ENCODE measurements at regions not wholly inside any gene's neighbourhood (a gene's known extent, or its start where the extent isn't known, plus 50 kb on each side); places are given as distances from the start of the nearest gene placed in this dataset.

DNA sequence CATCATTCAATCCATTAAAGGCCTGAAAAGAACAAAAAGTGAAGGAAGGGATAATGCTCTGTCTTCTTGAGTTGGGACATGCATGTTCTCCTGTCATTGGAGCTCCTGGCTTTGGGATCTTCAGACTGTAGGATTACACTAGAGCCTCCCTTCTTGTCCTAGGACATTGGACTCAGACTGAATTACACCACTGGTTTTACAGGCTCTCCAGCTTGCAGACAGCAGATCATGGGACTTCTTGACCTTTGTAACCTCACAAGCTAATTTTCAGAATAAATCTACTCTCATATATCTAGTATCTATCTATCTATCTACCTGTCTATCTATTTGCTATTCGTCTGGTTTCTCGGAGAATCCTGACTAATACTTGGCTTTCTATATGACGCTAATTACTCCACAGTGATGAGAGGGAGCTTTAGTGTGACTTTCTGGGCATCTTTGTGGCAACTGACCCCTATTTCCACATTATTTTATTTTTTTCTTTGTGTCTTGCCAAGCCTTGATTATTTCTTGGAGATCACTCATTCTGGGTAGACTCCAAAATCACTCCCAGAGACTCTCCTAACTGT lies 151.9 kb upstream of the ZNF184 start:
- ATAC-seq: no peak
- TF ChIP-seq NANOG (IDR thresholded peaks at IDR 0.05; ENCODE audit: borderline replicate concordance) (no peak), ZNF331 (CRISPR knock-in tag; IDR thresholded peaks at IDR 0.05; ENCODE audit: low read depth) (no peak), EZH2phosphoT487 (IDR thresholded peaks at IDR 0.05; ENCODE audit: unreplicated experiment) (no peak), ZNF114 (CRISPR knock-in tag; IDR thresholded peaks at IDR 0.05) (no peak)
- TF ChIP-seq, protein P1, sequence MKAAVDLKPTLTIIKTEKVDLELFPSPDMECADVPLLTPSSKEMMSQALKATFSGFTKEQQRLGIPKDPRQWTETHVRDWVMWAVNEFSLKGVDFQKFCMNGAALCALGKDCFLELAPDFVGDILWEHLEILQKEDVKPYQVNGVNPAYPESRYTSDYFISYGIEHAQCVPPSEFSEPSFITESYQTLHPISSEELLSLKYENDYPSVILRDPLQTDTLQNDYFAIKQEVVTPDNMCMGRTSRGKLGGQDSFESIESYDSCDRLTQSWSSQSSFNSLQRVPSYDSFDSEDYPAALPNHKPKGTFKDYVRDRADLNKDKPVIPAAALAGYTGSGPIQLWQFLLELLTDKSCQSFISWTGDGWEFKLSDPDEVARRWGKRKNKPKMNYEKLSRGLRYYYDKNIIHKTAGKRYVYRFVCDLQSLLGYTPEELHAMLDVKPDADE (IDR thresholded peaks at IDR 0.05): no peak

DNA sequence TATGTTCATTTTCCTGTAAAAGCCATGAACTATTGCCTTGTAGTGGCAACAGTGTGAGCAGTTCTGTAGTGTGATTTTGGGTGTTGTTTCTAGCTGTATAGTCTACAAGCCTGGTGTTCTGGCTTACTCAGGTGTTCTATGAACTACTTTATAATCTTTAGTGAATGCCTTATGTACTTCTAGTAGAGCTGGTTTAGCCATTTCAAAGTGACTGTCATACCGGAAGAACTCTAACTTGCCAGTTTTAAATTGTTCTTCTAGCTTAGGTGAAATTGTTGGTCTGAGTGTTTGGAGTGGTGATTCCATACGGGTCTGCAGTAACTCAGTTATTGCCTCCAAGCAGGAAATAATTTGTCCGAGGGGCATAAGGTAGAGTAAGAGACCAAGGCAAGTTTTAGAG lies 150.2 kb upstream of the ZNF184 start:
- Histone ChIP-seq H3K4me3 (no peak overlapping the region), H3K4me2 (no peak overlapping the region), H3K27me3 (ENCODE audit: insufficient read depth) (no peaks in the 10 kb centered on the region), H3K36me3 (ENCODE audit: insufficient read depth) (no peaks in the 10 kb centered on the region), H3K27ac (ENCODE audit: low read depth) (no peak overlapping the region), H3K79me2 (replicated peaks; ENCODE audit: insufficient read depth) (no peaks in the 10 kb centered on the region), H3K4me1 (ENCODE audit: insufficient read depth) (0 out of 2 replicates have a peak, but pooled peaks cover 6% of the 10 kb centered on the region), H3K9me2 (ENCODE audit: insufficient read depth) (no peaks in the 10 kb centered on the region), H3F3A (replicated peaks; ENCODE audit: low read depth) (no peaks in the 10 kb centered on the region), H4K20me1 (replicated peaks; ENCODE audit: insufficient read depth) (no peaks in the 10 kb centered on the region), H2AFZ (no peak overlapping the region)
- H3K4me1 Mint-ChIP-seq: peaks cover 5% of the 10 kb centered on the region; the same call in 2 of the 3 replicates
- H3K9me3 Mint-ChIP-seq: peaks cover 2% of the 10 kb centered on the region; the same call in 2 of the 3 replicates
- DNase-seq (ENCODE audit: low spot score) (no peak), ATAC-seq (no peak)
- H3K27ac Mint-ChIP-seq: no peak overlapping the region
- peaks cover 1% of the 10 kb centered on the region; the same call in 2 of the 3 replicates for H3K36me3 Mint-ChIP-seq (ENCODE audit: low read depth)
- H3K4me3 Mint-ChIP-seq: no peak overlapping the region
- H3K27me3 Mint-ChIP-seq (ENCODE audit: insufficient read depth, low read depth, poor library complexity): peaks cover 9% of the 10 kb centered on the region
- TF ChIP-seq ZNF331 (CRISPR knock-in tag; IDR thresholded peaks at IDR 0.05; ENCODE audit: low read depth): no peak
- TF ChIP-seq EZH2 (IDR thresholded peaks at IDR 0.05; ENCODE audit: low read depth, unreplicated experiment): no peak
- TF ChIP-seq NANOG (IDR thresholded peaks at IDR 0.05; ENCODE audit: borderline replicate concordance): no peak
- TF ChIP-seq STAT1 (IDR thresholded peaks at IDR 0.05; ENCODE audit: unreplicated experiment): no peak
- TF ChIP-seq, protein P2, sequence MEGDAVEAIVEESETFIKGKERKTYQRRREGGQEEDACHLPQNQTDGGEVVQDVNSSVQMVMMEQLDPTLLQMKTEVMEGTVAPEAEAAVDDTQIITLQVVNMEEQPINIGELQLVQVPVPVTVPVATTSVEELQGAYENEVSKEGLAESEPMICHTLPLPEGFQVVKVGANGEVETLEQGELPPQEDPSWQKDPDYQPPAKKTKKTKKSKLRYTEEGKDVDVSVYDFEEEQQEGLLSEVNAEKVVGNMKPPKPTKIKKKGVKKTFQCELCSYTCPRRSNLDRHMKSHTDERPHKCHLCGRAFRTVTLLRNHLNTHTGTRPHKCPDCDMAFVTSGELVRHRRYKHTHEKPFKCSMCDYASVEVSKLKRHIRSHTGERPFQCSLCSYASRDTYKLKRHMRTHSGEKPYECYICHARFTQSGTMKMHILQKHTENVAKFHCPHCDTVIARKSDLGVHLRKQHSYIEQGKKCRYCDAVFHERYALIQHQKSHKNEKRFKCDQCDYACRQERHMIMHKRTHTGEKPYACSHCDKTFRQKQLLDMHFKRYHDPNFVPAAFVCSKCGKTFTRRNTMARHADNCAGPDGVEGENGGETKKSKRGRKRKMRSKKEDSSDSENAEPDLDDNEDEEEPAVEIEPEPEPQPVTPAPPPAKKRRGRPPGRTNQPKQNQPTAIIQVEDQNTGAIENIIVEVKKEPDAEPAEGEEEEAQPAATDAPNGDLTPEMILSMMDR (conservative IDR thresholded peaks at IDR 0.05; ENCODE audit: low read depth in 2 of 2): no peak
- TF ChIP-seq POLR2AphosphoS5 (IDR thresholded peaks at IDR 0.05; ENCODE audit: low read depth): no peak
- no peak for TF ChIP-seq EZH2phosphoT487 (IDR thresholded peaks at IDR 0.05; ENCODE audit: unreplicated experiment)
- TF ChIP-seq ZNF114 (CRISPR knock-in tag; IDR thresholded peaks at IDR 0.05): no peak
- TF ChIP-seq, protein P3, sequence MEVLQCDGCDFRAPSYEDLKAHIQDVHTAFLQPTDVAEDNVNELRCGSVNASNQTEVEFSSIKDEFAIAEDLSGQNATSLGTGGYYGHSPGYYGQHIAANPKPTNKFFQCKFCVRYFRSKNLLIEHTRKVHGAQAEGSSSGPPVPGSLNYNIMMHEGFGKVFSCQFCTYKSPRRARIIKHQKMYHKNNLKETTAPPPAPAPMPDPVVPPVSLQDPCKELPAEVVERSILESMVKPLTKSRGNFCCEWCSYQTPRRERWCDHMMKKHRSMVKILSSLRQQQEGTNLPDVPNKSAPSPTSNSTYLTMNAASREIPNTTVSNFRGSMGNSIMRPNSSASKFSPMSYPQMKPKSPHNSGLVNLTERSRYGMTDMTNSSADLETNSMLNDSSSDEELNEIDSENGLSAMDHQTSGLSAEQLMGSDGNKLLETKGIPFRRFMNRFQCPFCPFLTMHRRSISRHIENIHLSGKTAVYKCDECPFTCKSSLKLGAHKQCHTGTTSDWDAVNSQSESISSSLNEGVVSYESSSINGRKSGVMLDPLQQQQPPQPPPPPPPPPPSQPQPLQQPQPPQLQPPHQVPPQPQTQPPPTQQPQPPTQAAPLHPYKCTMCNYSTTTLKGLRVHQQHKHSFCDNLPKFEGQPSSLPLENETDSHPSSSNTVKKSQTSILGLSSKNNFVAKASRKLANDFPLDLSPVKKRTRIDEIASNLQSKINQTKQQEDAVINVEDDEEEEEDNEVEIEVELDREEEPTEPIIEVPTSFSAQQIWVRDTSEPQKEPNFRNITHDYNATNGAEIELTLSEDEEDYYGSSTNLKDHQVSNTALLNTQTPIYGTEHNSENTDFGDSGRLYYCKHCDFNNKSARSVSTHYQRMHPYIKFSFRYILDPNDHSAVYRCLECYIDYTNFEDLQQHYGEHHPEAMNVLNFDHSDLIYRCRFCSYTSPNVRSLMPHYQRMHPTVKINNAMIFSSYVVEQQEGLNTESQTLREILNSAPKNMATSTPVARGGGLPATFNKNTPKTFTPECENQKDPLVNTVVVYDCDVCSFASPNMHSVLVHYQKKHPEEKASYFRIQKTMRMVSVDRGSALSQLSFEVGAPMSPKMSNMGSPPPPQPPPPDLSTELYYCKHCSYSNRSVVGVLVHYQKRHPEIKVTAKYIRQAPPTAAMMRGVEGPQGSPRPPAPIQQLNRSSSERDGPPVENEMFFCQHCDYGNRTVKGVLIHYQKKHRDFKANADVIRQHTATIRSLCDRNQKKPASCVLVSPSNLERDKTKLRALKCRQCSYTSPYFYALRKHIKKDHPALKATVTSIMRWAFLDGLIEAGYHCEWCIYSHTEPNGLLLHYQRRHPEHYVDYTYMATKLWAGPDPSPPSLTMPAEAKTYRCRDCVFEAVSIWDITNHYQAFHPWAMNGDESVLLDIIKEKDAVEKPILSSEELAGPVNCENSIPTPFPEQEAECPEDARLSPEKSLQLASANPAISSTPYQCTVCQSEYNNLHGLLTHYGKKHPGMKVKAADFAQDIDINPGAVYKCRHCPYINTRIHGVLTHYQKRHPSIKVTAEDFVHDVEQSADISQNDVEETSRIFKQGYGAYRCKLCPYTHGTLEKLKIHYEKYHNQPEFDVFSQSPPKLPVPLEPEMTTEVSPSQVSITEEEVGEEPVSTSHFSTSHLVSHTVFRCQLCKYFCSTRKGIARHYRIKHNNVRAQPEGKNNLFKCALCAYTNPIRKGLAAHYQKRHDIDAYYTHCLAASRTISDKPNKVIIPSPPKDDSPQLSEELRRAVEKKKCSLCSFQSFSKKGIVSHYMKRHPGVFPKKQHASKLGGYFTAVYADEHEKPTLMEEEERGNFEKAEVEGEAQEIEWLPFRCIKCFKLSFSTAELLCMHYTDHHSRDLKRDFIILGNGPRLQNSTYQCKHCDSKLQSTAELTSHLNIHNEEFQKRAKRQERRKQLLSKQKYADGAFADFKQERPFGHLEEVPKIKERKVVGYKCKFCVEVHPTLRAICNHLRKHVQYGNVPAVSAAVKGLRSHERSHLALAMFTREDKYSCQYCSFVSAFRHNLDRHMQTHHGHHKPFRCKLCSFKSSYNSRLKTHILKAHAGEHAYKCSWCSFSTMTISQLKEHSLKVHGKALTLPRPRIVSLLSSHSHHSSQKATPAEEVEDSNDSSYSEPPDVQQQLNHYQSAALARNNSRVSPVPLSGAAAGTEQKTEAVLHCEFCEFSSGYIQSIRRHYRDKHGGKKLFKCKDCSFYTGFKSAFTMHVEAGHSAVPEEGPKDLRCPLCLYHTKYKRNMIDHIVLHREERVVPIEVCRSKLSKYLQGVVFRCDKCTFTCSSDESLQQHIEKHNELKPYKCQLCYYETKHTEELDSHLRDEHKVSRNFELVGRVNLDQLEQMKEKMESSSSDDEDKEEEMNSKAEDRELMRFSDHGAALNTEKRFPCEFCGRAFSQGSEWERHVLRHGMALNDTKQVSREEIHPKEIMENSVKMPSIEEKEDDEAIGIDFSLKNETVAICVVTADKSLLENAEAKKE (CRISPR knock-in tag; IDR thresholded peaks at IDR 0.05): no peak
- no peak for TF ChIP-seq JUNB (IDR thresholded peaks at IDR 0.05; ENCODE audit: unreplicated experiment)

More for the DNA sequence above, 151.9 kb upstream of the ZNF184 start:
- no peak for DNase-seq (ENCODE audit: low spot score)
- Mint-ChIP-seq H3K27ac (no peak overlapping the region), H3K36me3 (ENCODE audit: low read depth) (no peaks in the 10 kb centered on the region), H3K27me3 (ENCODE audit: insufficient read depth, low read depth, poor library complexity) (peaks cover 2% of the 10 kb centered on the region), H3K4me1 (peaks cover 5% of the 10 kb centered on the region; the same call in 2 of the 3 replicates), H3K9me3 (no peaks in the 10 kb centered on the region), H3K4me3 (no peak overlapping the region; the same call in 2 of the 3 replicates)
- Histone ChIP-seq H3K4me1 (ENCODE audit: insufficient read depth) (peaks cover 6% of the 10 kb centered on the region; the same call in 1 of the 2 replicates), H3K4me3 (no peak overlapping the region), H3K4me2 (no peak overlapping the region), H3K27me3 (ENCODE audit: insufficient read depth) (peaks cover 13% of the 10 kb centered on the region), H3K27ac (ENCODE audit: low read depth) (no peak overlapping the region), H3K79me2 (replicated peaks; ENCODE audit: insufficient read depth) (no peaks in the 10 kb centered on the region), H3K9me2 (ENCODE audit: insufficient read depth) (no peaks in the 10 kb centered on the region), H4K20me1 (replicated peaks; ENCODE audit: insufficient read depth) (no peaks in the 10 kb centered on the region), H3F3A (replicated peaks; ENCODE audit: low read depth) (no peaks in the 10 kb centered on the region), H2AFZ (no peak overlapping the region; the same call in 1 of the 2 replicates), H3K36me3 (ENCODE audit: insufficient read depth) (no peaks in the 10 kb centered on the region)
